HUES48 (cell line): ENCODE measurements at regions not wholly inside any gene's neighbourhood (a gene's known extent, or its start where the extent isn't known, plus 50 kb on each side); places are given as distances from the start of the nearest gene placed in this dataset.

ENCODE experiments used
- H3K27ac ChIP-seq: one replicate; pipeline ENCODE4 v1.7.0; 2013; ENCODE audit warnings: low read depth, low read length, inconsistent platforms
- H3K27me3 ChIP-seq: 2 replicates; pipeline ENCODE4 v1.6.1; 2013; ENCODE audit warnings: mild to moderate bottlenecking, low read length; ENCODE audit not compliant: control insufficient read depth, insufficient read depth
- H3K36me3 ChIP-seq: 2 replicates; pipeline ENCODE4 v1.6.1; 2013; ENCODE audit warnings: low read length; ENCODE audit not compliant: control insufficient read depth, insufficient read depth
- H3K4me1 ChIP-seq: 2 replicates; pipeline ENCODE4 v1.6.1; 2013; ENCODE audit warnings: mild to moderate bottlenecking, low read length; ENCODE audit not compliant: control insufficient read depth, insufficient read depth
- H3K4me3 ChIP-seq: 2 replicates; pipeline ENCODE4 v1.5.1; 2013; ENCODE audit warnings: mild to moderate bottlenecking, low read depth, low read length
- H3K9ac ChIP-seq: 2 replicates; pipeline ENCODE4 v1.6.1; 2013; ENCODE audit warnings: mild to moderate bottlenecking, low read depth, low read length, moderate library complexity
- H3K9me3 ChIP-seq: 2 replicates; pipeline ENCODE4 v1.6.1; 2013; ENCODE audit warnings: low read length; ENCODE audit not compliant: control insufficient read depth, insufficient read depth

- no peaks in the 10 kb centered on the region for H3K9me3 ChIP-seq
- no peaks in the 10 kb centered on the region for H3K36me3 ChIP-seq
- no peak overlapping the region for H3K9ac ChIP-seq
- H3K27me3 ChIP-seq, result no peaks in the 10 kb centered on the region
- no peak overlapping the region for H3K27ac ChIP-seq
- no peaks in the 10 kb centered on the region for H3K4me1 ChIP-seq
- H3K4me3 ChIP-seq, result no peak overlapping the region
Measured at GRCh38 chr7:47191316-47191715, 390.6 kb downstream of the TNS3 start.

GRCh38 chr7:47190462-47190861, 391.4 kb downstream of the TNS3 start:
- H3K4me1 ChIP-seq, result no peaks in the 10 kb centered on the region
- H3K4me3 ChIP-seq, result no peak overlapping the region
- no peaks in the 10 kb centered on the region for H3K9me3 ChIP-seq
- no peak overlapping the region for H3K9ac ChIP-seq
- H3K27me3 ChIP-seq, result no peaks in the 10 kb centered on the region
- H3K27ac ChIP-seq, result no peak overlapping the region
- no peaks in the 10 kb centered on the region for H3K36me3 ChIP-seq

GRCh38 chr7:47188653-47189315, 393.1 kb downstream of the TNS3 start:
- H3K27me3 ChIP-seq, result no peaks in the 10 kb centered on the region
- H3K9ac ChIP-seq, result no peak overlapping the region
- no peaks in the 10 kb centered on the region for H3K4me1 ChIP-seq
- H3K27ac ChIP-seq, result no peak overlapping the region
- no peaks in the 10 kb centered on the region for H3K9me3 ChIP-seq
- H3K4me3 ChIP-seq, result no peak overlapping the region
- H3K36me3 ChIP-seq, result no peaks in the 10 kb centered on the region

- H3K9me3 ChIP-seq, result no peaks in the 10 kb centered on the region
- H3K4me1 ChIP-seq, result no peaks in the 10 kb centered on the region
- H3K27ac ChIP-seq, result no peak overlapping the region
- no peaks in the 10 kb centered on the region for H3K27me3 ChIP-seq
- H3K36me3 ChIP-seq, result no peaks in the 10 kb centered on the region
- no peak overlapping the region for H3K4me3 ChIP-seq
- no peak overlapping the region for H3K9ac ChIP-seq
Measured at GRCh38 chr7:47188136-47188535, 393.8 kb downstream of the TNS3 start.

GRCh38 chr7:47186316-47186715, 395.6 kb downstream of the TNS3 start:
- Histone ChIP-seq H3K9ac (no peak overlapping the region), H3K4me3 (no peak overlapping the region), H3K27ac (no peak overlapping the region), H3K4me1 (no peaks in the 10 kb centered on the region), H3K9me3 (no peaks in the 10 kb centered on the region), H3K27me3 (no peaks in the 10 kb centered on the region; the same call in 1 of the 2 replicates), H3K36me3 (no peaks in the 10 kb centered on the region)

- no peaks in the 10 kb centered on the region for H3K9me3 ChIP-seq
- H3K4me3 ChIP-seq, result no peak overlapping the region
- H3K27me3 ChIP-seq, result no peaks in the 10 kb centered on the region; the same call in 1 of the 2 replicates
- no peaks in the 10 kb centered on the region for H3K36me3 ChIP-seq
- no peak overlapping the region for H3K9ac ChIP-seq
- no peaks in the 10 kb centered on the region for H3K4me1 ChIP-seq
- no peak overlapping the region for H3K27ac ChIP-seq
Measured at GRCh38 chr7:47185839-47186238, 396.1 kb downstream of the TNS3 start.

- no peaks in the 10 kb centered on the region for H3K9me3 ChIP-seq
- no peak overlapping the region for H3K4me3 ChIP-seq
- no peaks in the 10 kb centered on the region for H3K36me3 ChIP-seq
- H3K4me1 ChIP-seq, result no peaks in the 10 kb centered on the region
- no peaks in the 10 kb centered on the region; the same call in 1 of the 2 replicates for H3K27me3 ChIP-seq
- no peak overlapping the region for H3K9ac ChIP-seq
- no peak overlapping the region for H3K27ac ChIP-seq
Measured at GRCh38 chr7:47185170-47185569, 396.7 kb downstream of the TNS3 start.

- Histone ChIP-seq H3K9ac (no peak overlapping the region), H3K4me1 (0 out of 2 replicates have a peak, but pooled peaks cover 3% of the 10 kb centered on the region), H3K4me3 (no peak overlapping the region), H3K36me3 (no peaks in the 10 kb centered on the region), H3K27ac (no peak overlapping the region), H3K27me3 (no peaks in the 10 kb centered on the region; the same call in 1 of the 2 replicates), H3K9me3 (no peaks in the 10 kb centered on the region)
Measured at GRCh38 chr7:47183862-47184590, 397.9 kb downstream of the TNS3 start.

GRCh38 chr7:47181746-47182361, 400.1 kb downstream of the TNS3 start:
- no peaks in the 10 kb centered on the region for H3K36me3 ChIP-seq
- H3K27me3 ChIP-seq, result no peaks in the 10 kb centered on the region; the same call in 1 of the 2 replicates
- peaks cover 4% of the 10 kb centered on the region; the same call in 1 of the 2 replicates for H3K9me3 ChIP-seq
- no peak overlapping the region for H3K4me3 ChIP-seq
- 0 out of 2 replicates have a peak, but pooled peaks cover 3% of the 10 kb centered on the region for H3K4me1 ChIP-seq
- no peak overlapping the region for H3K27ac ChIP-seq
- no peak overlapping the region for H3K9ac ChIP-seq

GRCh38 chr7:47180516-47180826, 401.4 kb downstream of the TNS3 start:
- Histone ChIP-seq H3K4me1 (0 out of 2 replicates have a peak, but pooled peaks cover 3% of the 10 kb centered on the region), H3K9me3 (peaks cover 10% of the 10 kb centered on the region)

More at GRCh38 chr7:47180516-47180826, 401.4 kb downstream of the TNS3 start:
- H3K9ac ChIP-seq, result no peak overlapping the region
- no peak overlapping the region for H3K27ac ChIP-seq
- H3K27me3 ChIP-seq, result no peaks in the 10 kb centered on the region; the same call in 1 of the 2 replicates
- H3K36me3 ChIP-seq, result no peaks in the 10 kb centered on the region
- H3K4me3 ChIP-seq, result no peak overlapping the region
